HepG2 (cell line): ENCODE measurements at regions not wholly inside any gene's neighbourhood (a gene's known extent, or its start where the extent isn't known, plus 50 kb on each side); places are given as distances from the start of the nearest gene placed in this dataset.

Source experiments
- ATAC-seq: fragments of 200-7000 bp; cut with Tn5 transposase; 3 replicates; pipeline ENCODE4 v1.9.1; 2020; ENCODE audit warnings: mild to moderate bottlenecking, moderate library complexity
- BruUV-seq: library from RNA; stranded (reverse); fragments of 400-500 nt; replicated peaks from 2 replicates; lab custom pipeline; 2021; lab: Mats Ljungman, UMichigan
- CTCF ChIA-PET: fragments of 300-600 bp; formaldehyde crosslinking; extraction: SDS; loops from one replicate; lab custom pipeline; 2021; ENCODE audit warnings: low total read pairs, inconsistent platforms, low intra/inter-chr PET ratio; lab: Yijun Ruan, JAX
- POLR2A ChIA-PET: fragments of 350-600 bp; sonication (Branson Sonifier 250); formaldehyde crosslinking; loops from one replicate; lab custom pipeline; 2020; ENCODE audit warnings: antibody characterized with exemption, inconsistent platforms; lab: Yijun Ruan, JAX
- DNase-seq: peaks from one replicate; pipeline ENCODE4 v3.0.0-alpha.2; 2015; ENCODE audit warnings: low spot score
- FAIRE-seq: peaks from 3 replicates; lab custom pipeline; 2011; peaks lifted over from hg19 to GRCh38; lab: Jason Lieb, UNC
- H2AFZ ChIP-seq: one replicate; pipeline ENCODE4 v1.6.1; 2011; ENCODE audit warnings: low read length, inconsistent platforms
- H3K27ac ChIP-seq: fragments of 300-600 bp; 3 replicates; pipeline ENCODE4 v1.8.0; 2011; ENCODE audit warnings: mixed run types, mild to moderate bottlenecking, mixed read lengths, low read length, inconsistent platforms; ENCODE audit not compliant: insufficient read depth; ENCODE audit errors: extremely low read length
- H3K27me3 ChIP-seq, 2 experiments: fragments of 200-600 bp in 1 of 2; 2 replicates in 1 of 2; 3 replicates in 1 of 2; pipeline versions ENCODE4 v1.6.0 to v1.8.0; 2011; ENCODE audit warnings: low read length in 2 of 2, mild to moderate bottlenecking in 2 of 2, moderate library complexity in 2 of 2, inconsistent platforms in 1 of 2; ENCODE audit not compliant: insufficient read depth in 2 of 2, control insufficient read depth in 1 of 2
- H3K36me3 ChIP-seq, 2 experiments: fragments of 200-600 bp in 1 of 2; replicated peaks in 1 of 2; 2 replicates in 1 of 2; 3 replicates in 1 of 2; pipeline versions ENCODE4 v1.5.1 to v1.8.0; 2011; ENCODE audit warnings: low read length in 2 of 2, inconsistent platforms in 1 of 2; ENCODE audit not compliant: insufficient read depth in 2 of 2, control insufficient read depth in 1 of 2
- H3K4me1 ChIP-seq: 2 replicates; pipeline ENCODE4 v1.5.1; 2012; ENCODE audit warnings: low read length, inconsistent platforms; ENCODE audit not compliant: insufficient read depth
- H3K4me2 ChIP-seq: 2 replicates; pipeline ENCODE4 v1.6.0; 2011; ENCODE audit warnings: low read depth, low read length, inconsistent platforms
- H3K4me3 ChIP-seq, 3 experiments: fragments of 200-600 bp in 1 of 3; sonication (generic), shearing (Covaris generic) in 1 of 3; replicated peaks in 1 of 3; 2 replicates each; pipeline ENCODE4 v1.5.1; 2011 to 2016; ENCODE audit warnings: low read length in 3 of 3, inconsistent platforms in 2 of 3, low read depth in 2 of 3, mild to moderate bottlenecking in 2 of 3, control low read depth in 1 of 3, mixed read lengths in 1 of 3; ENCODE audit not compliant: insufficient read depth in 1 of 3
- H3K79me2 ChIP-seq: one replicate; pipeline ENCODE4 v1.6.1; 2011; ENCODE audit warnings: low read length, inconsistent platforms; ENCODE audit not compliant: insufficient read depth
- H3K9ac ChIP-seq: 2 replicates; pipeline ENCODE4 v1.6.0; 2011; ENCODE audit warnings: mild to moderate bottlenecking, low read depth, low read length, inconsistent platforms; ENCODE audit not compliant: insufficient read depth
- H3K9me3 ChIP-seq: 2 replicates; pipeline ENCODE4 v1.5.1; 2012; ENCODE audit warnings: mild to moderate bottlenecking, low read length
- H4K20me1 ChIP-seq: 2 replicates; pipeline ENCODE4 v1.6.0; 2011; ENCODE audit warnings: inconsistent platforms, mild to moderate bottlenecking, low read length, moderate library complexity; ENCODE audit not compliant: insufficient read depth
- CENPX ChIP-seq: sonication (generic); formaldehyde crosslinking; IDR thresholded peaks from 2 replicates; pipeline ENCODE4 v1.9.0; 2021; ENCODE audit warnings: mild to moderate bottlenecking, missing genetic modification reagents, moderate library complexity
- CTCF ChIP-seq: sonication (generic); formaldehyde crosslinking; IDR thresholded peaks from 2 replicates; pipeline ENCODE4 v1.5.0; 2020; ENCODE audit warnings: mild to moderate bottlenecking, missing genetic modification reagents, moderate library complexity
- HNF4A ChIP-seq: sonication (generic); formaldehyde crosslinking; IDR thresholded peaks from 2 replicates; pipeline ENCODE4 v1.4.0; 2020; ENCODE audit warnings: missing genetic modification reagents
- MAFF ChIP-seq: IDR thresholded peaks from 2 replicates; pipeline ENCODE4 v1.6.1; 2011; ENCODE audit warnings: low read depth, low read length, improper control_type of control experiment
- MAFK ChIP-seq, 2 experiments: IDR thresholded peaks in 1 of 2; conservative IDR thresholded peaks in 1 of 2; 2 replicates each; pipeline ENCODE4 v1.6.1; 2011; ENCODE audit warnings: improper control_type of control experiment in 2 of 2, low read length in 2 of 2
- NR1H2 ChIP-seq: sonication (generic); formaldehyde crosslinking; IDR thresholded peaks from 2 replicates; pipeline ENCODE4 v1.8.1; 2022; ENCODE audit warnings: low read depth, missing genetic modification reagents, borderline replicate concordance
- SOX13 ChIP-seq, 3 experiments: fragments of 450-650 bp in 1 of 3; sonication (generic) in 1 of 3; formaldehyde crosslinking in 1 of 3; IDR thresholded peaks in 2 of 3; conservative IDR thresholded peaks in 1 of 3; 2 replicates each; pipeline versions ENCODE4 v1.5.0 to v1.6.1; 2016 to 2020; ENCODE audit warnings: antibody characterized with exemption in 1 of 3, mild to moderate bottlenecking in 1 of 3, missing compliant biosample characterization in 1 of 3, missing genetic modification reagents in 1 of 3, moderate library complexity in 1 of 3
- SOX6 ChIP-seq, 2 experiments: fragments of 450-650 bp in 1 of 2; sonication (generic) in 1 of 2; formaldehyde crosslinking in 1 of 2; IDR thresholded peaks; 2 replicates each; pipeline versions ENCODE4 v1.4.0 to v1.6.1; 2017 to 2020; ENCODE audit warnings: antibody characterized with exemption in 1 of 2, mild to moderate bottlenecking in 1 of 2, missing genetic modification reagents in 1 of 2
- TAF1 ChIP-seq: sonication (generic); formaldehyde crosslinking; IDR thresholded peaks from 2 replicates; pipeline ENCODE4 v1.4.0; 2020; ENCODE audit warnings: missing genetic modification reagents
- TEAD3 ChIP-seq: optimal IDR thresholded peaks from 2 replicates; pipeline ENCODE3; 2016; ENCODE audit warnings: borderline replicate concordance
- ZNF430 ChIP-seq: sonication (generic); formaldehyde crosslinking; IDR thresholded peaks from 2 replicates; pipeline ENCODE4 v1.9.0; 2021; ENCODE audit warnings: mild to moderate bottlenecking, missing genetic modification reagents
- ZNF790 ChIP-seq: sonication (generic); formaldehyde crosslinking; IDR thresholded peaks from 2 replicates; pipeline ENCODE4 v1.8.0; 2022; ENCODE audit warnings: missing genetic modification reagents, mild to moderate bottlenecking, borderline replicate concordance
- WGBS: methylation state at CpG from one replicate; pipeline ENCODE4 v1.1.6; 2017; ENCODE audit warnings: low lambda C conversion rate; 5-methylcytosine and 5-hydroxymethylcytosine counted together
- in situ Hi-C: cut with HindIII; loops from 2 replicates; pipeline ENCODE4 v1.10.0; 2017; ENCODE audit warnings: low pct_unique_long_range_greater_than_20kb; ENCODE audit not compliant: extremely low pct_ligation_motif_present
- intact Hi-C: fragments of 100-400 bp; cut with micrococcal nuclease; formaldehyde crosslinking; loops from one replicate; pipeline ENCODE4 v1.10.0; 2022; ENCODE audit not compliant: unreplicated experiment

- peak; percentile 95 for ATAC-seq
- no peak overlapping the region for H3K27ac ChIP-seq
- peak; percentile 58 for TF ChIP-seq HNF4A (CRISPR knock-in tag)
- no peak for TF ChIP-seq TAF1 (CRISPR knock-in tag)
- peak; percentile 27 for TF ChIP-seq CTCF (CRISPR knock-in tag)
- TF ChIP-seq TEAD3 (CRISPR knock-in tag): peak; percentile 19
- no peak for TF ChIP-seq ZNF430 (CRISPR knock-in tag)
- TF ChIP-seq MAFF: peak; percentile 22; the same call in 1 of the 2 replicates
- no peak for TF ChIP-seq SOX13 (IDR thresholded peaks at IDR 0.05)
- peak in 1 of 2 experiments; percentile 56; a peak in 1 of 4 replicates for TF ChIP-seq SOX13 (CRISPR knock-in tag; conservative IDR thresholded peaks at IDR 0.05 in 1 of 2, IDR thresholded peaks at IDR 0.05 in 1 of 2)
- TF ChIP-seq ZNF790 (CRISPR knock-in tag): no peak
- TF ChIP-seq NR1H2 (CRISPR knock-in tag): no peak
- no peak for TF ChIP-seq SOX6 (IDR thresholded peaks at IDR 0.05)
- peak; percentile 38; the same call in 1 of the 2 replicates for TF ChIP-seq SOX6 (CRISPR knock-in tag; IDR thresholded peaks at IDR 0.05)
- TF ChIP-seq CENPX (CRISPR knock-in tag): no peak
- peak; percentile 45 to 46; a peak in 2 of 4 replicates for TF ChIP-seq MAFK (conservative IDR thresholded peaks at IDR 0.05 in 1 of 2, IDR thresholded peaks at IDR 0.05 in 1 of 2; ENCODE audit: low read length in 2 of 2)
- TF ChIP-seq, all 625 proteins: peak for 7
- CTCF ChIA-PET: no interaction called here
- Histone ChIP-seq H3K4me3 (no peak overlapping the region), H3K27me3 (no peaks in the 10 kb centered on the region), H3K9ac (no peak overlapping the region), H3K4me2 (no peak overlapping the region), H3K79me2 (no peaks in the 10 kb centered on the region), H3K4me1 (no peaks in the 10 kb centered on the region), H2AFZ (no peak overlapping the region), H3K9me3 (peaks cover 53% of the 10 kb centered on the region), H3K36me3 (no peaks in the 10 kb centered on the region), H4K20me1 (no peaks in the 10 kb centered on the region)
- 0% methylated on average over 1 of the region's 1 CpG for WGBS
- peak; percentile 60 for DNase-seq
- POLR2A ChIA-PET: no interaction called here
- in situ Hi-C loops (no loop called here), intact Hi-C loops (no loop called here)
- no TSS peak for BruUV-seq
- no peak for FAIRE-seq
These were observed 232.6 kb upstream of the BOD1L1 start for GRCh38 chr4:13860126-13860525.
